Smooth muscle cell (in vitro differentiated cells): ENCODE measurements at regions not wholly inside any gene's neighbourhood (a gene's known extent, or its start where the extent isn't known, plus 50 kb on each side); places are given as distances from the start of the nearest gene placed in this dataset.

ENCODE experiments used
- DNase-seq: peaks from one replicate; lab custom pipeline; 2025; ENCODE audit not compliant: unreplicated experiment; lab: John Stamatoyannopoulos, UW
- H2AFZ ChIP-seq: fragments of 200-600 bp; sonication (generic); 2 replicates; pipeline ENCODE4 v1.6.0; 2016; ENCODE audit warnings: antibody characterized with exemption, low read depth, mild to moderate bottlenecking
- H3F3A ChIP-seq: fragments of 200-600 bp; sonication (generic); 2 replicates; pipeline ENCODE4 v1.6.0; 2017; ENCODE audit warnings: antibody characterized with exemption, low read depth
- H3K27ac ChIP-seq: fragments of 200-600 bp; sonication (generic); 2 replicates; pipeline ENCODE4 v1.5.1; 2016; ENCODE audit warnings: low read depth, mild to moderate bottlenecking
- H3K27me3 ChIP-seq: fragments of 200-600 bp; sonication (generic); 2 replicates; pipeline ENCODE4 v1.6.1; 2016; ENCODE audit warnings: low read depth, mild to moderate bottlenecking
- H3K36me3 ChIP-seq: fragments of 200-600 bp; sonication (generic); 2 replicates; pipeline ENCODE4 v1.5.1; 2016; ENCODE audit warnings: low read depth
- H3K4me1 ChIP-seq: fragments of 200-600 bp; sonication (generic); 2 replicates; pipeline ENCODE4 v1.5.1; 2016; ENCODE audit warnings: low read depth
- H3K4me2 ChIP-seq: fragments of 200-600 bp; sonication (generic); 2 replicates; pipeline ENCODE4 v1.6.0; 2016; ENCODE audit warnings: mild to moderate bottlenecking
- H3K4me3 ChIP-seq: fragments of 200-600 bp; sonication (generic); 2 replicates; pipeline ENCODE4 v1.5.1; 2016; ENCODE audit warnings: mild to moderate bottlenecking
- H3K79me2 ChIP-seq: fragments of 200-600 bp; sonication (generic); 2 replicates; pipeline ENCODE4 v1.6.0; 2016; ENCODE audit warnings: low read depth, mild to moderate bottlenecking
- H3K9ac ChIP-seq: fragments of 200-600 bp; sonication (generic); 2 replicates; pipeline ENCODE4 v1.6.0; 2016; ENCODE audit warnings: low read depth
- H3K9me3 ChIP-seq: fragments of 200-600 bp; sonication (generic); replicated peaks from 2 replicates; pipeline ENCODE4 v1.5.1; 2016; ENCODE audit warnings: low read depth
- H4K20me1 ChIP-seq: fragments of 200-600 bp; sonication (generic); 2 replicates; pipeline ENCODE4 v1.6.0; 2016; ENCODE audit warnings: low read depth
- CTCF ChIP-seq: fragments of 200-600 bp; sonication (generic); IDR thresholded peaks from 2 replicates; pipeline ENCODE4 v1.5.1; 2017; ENCODE audit warnings: borderline replicate concordance, mild to moderate bottlenecking, antibody characterized with exemption; ENCODE audit not compliant: insufficient read depth, poor library complexity, severe bottlenecking
- WGBS: methylation state at CpG from one replicate; pipeline ENCODE4 v1.1.7; 2016; ENCODE audit warnings: low lambda C conversion rate; 5-methylcytosine and 5-hydroxymethylcytosine counted together

DNA sequence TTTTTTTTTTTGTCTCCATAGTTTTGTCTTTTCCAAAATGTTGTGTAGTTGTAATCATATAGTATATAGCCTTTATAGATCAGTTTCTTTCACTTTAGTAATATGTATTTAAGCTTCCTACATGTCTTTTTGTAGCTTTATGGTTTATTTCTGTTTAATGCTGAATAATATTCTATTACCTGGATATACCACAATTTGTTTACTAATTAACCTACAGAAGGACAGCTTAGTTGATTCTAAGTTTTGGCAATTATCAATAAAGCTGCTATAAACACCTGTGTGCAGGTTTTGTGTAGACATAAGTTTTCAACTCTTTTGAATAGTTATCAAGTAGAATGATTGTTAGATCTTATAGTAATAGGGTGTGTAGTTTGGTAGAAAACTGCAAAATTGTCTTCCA is 130.3 kb upstream of the CARD18 start:
- H3F3A ChIP-seq = no peaks in the 10 kb centered on the region
- TF ChIP-seq CTCF = no peak
- H3K4me1 ChIP-seq = no peaks in the 10 kb centered on the region

DNA sequence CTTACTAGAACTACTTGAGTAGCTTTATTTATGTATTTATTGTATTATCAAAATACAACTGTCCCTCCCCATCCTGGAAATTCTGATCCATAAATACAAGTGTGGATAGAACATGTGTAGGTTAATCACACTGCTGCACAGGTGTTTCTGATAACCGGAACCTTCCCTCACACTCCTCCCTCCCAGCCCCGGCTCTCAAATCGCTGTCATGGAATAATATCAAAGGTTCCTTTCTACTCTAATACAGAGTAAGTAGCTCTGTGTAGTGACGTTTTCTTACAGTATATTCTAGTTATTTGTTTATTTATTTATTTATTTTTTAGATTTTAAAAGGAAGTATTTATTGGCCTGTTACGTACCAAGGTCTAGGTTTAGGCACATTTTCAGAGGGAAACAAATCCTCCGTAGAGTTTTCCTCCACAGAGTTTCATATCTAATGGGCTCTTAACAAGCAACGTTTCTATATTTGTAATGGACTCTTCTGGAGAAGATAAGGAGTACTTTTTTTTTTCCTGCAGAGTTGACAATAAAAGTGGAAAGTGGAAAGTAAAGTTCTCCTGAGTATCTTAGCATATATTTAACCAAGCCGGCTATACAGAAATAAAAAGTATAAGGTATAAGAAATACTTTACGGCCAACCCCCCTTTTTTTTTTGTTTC is 129.0 kb upstream of the CARD18 start:
- H3K9me3 ChIP-seq = no peaks in the 10 kb centered on the region
- no peaks in the 10 kb centered on the region for H3K4me1 ChIP-seq
- TF ChIP-seq CTCF = no peak
- WGBS = 77% methylated on average over 9 of the region's 9 CpGs
- no peaks in the 10 kb centered on the region for H3K27me3 ChIP-seq
- no peaks in the 10 kb centered on the region for H4K20me1 ChIP-seq
- no peak overlapping the region for H3K4me2 ChIP-seq
- no peak overlapping the region for H3K27ac ChIP-seq
- no peaks in the 10 kb centered on the region for H3F3A ChIP-seq
- no peaks in the 10 kb centered on the region for H3K79me2 ChIP-seq
- no peak overlapping the region for H2AFZ ChIP-seq
- H3K36me3 ChIP-seq = no peaks in the 10 kb centered on the region
- no peak overlapping the region for H3K4me3 ChIP-seq
- no peak overlapping the region for H3K9ac ChIP-seq
- DNase-seq = no peak

More for the DNA sequence above, 130.3 kb upstream of the CARD18 start:
- Histone ChIP-seq H4K20me1 (no peaks in the 10 kb centered on the region), H3K9me3 (no peaks in the 10 kb centered on the region), H3K4me2 (no peak overlapping the region), H3K4me3 (no peak overlapping the region), H3K9ac (no peak overlapping the region), H2AFZ (no peak overlapping the region), H3K27ac (no peak overlapping the region), H3K36me3 (no peaks in the 10 kb centered on the region), H3K79me2 (no peaks in the 10 kb centered on the region), H3K27me3 (no peaks in the 10 kb centered on the region)
- no peak for DNase-seq

- H3K9ac ChIP-seq = no peak overlapping the region
- no peaks in the 10 kb centered on the region for H3F3A ChIP-seq
- H3K4me2 ChIP-seq = no peak overlapping the region
- DNase-seq = no peak
- no peaks in the 10 kb centered on the region for H3K27me3 ChIP-seq
- 83% methylated on average over 1 of the region's 1 CpG for WGBS
- no peaks in the 10 kb centered on the region for H3K9me3 ChIP-seq
- H2AFZ ChIP-seq = peak overlapping the region; percentile 43
- H3K4me3 ChIP-seq = no peak overlapping the region
- no peaks in the 10 kb centered on the region for H3K4me1 ChIP-seq
- no peaks in the 10 kb centered on the region for H3K36me3 ChIP-seq
- no peak overlapping the region for H3K27ac ChIP-seq
- TF ChIP-seq CTCF = no peak
- no peaks in the 10 kb centered on the region for H3K79me2 ChIP-seq
- H4K20me1 ChIP-seq = no peaks in the 10 kb centered on the region
Measured at GRCh38 chr11:105265845-105266244, 126.3 kb upstream of the CARD18 start.

DNA sequence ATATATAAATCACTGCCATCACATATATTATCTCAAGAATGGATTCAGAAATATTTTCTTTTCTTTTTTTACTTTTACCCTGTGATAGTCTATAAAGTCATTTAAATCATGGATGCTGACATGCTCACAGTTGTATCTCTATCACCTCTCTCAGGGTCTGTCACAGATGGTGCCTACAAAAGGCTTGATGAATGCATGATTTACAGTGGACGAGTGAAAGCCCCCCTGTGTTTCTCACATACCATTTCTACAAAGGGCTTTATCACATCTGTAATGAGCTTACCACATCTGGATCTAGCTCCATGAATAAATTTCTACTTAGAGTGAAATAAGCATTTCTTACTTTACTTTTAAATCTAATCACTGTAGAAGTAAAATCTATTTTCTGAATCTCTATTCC is 121.4 kb upstream of the CARD18 start:
- no peak for TF ChIP-seq CTCF
- H3K27me3 ChIP-seq = no peaks in the 10 kb centered on the region
- H3K27ac ChIP-seq = no peak overlapping the region
- H3K4me1 ChIP-seq = no peaks in the 10 kb centered on the region
- H3K9ac ChIP-seq = no peak overlapping the region
- H3K36me3 ChIP-seq = no peaks in the 10 kb centered on the region
- no peak for DNase-seq
- H3K9me3 ChIP-seq = no peaks in the 10 kb centered on the region
- H3K4me3 ChIP-seq = no peak overlapping the region
- no peaks in the 10 kb centered on the region for H3K79me2 ChIP-seq
- no peaks in the 10 kb centered on the region for H3F3A ChIP-seq
- H2AFZ ChIP-seq = no peak overlapping the region
- H3K4me2 ChIP-seq = no peak overlapping the region
- WGBS = 74% methylated on average over 1 of the region's 1 CpG
- no peaks in the 10 kb centered on the region for H4K20me1 ChIP-seq
